ENCODE measurements at regions not wholly inside any gene's neighbourhood (a gene's known extent, or its start where the extent isn't known, plus 50 kb on each side); places are given as distances from the start of the nearest gene placed in this dataset.
"Not testable (repeated sequence)": the region's sequence is repeated elsewhere in the genome, so short reads cannot be mapped to it uniquely, and the experiment has no call there.

- no peaks in the 10 kb centered on the region for H3K4me1 Mint-ChIP-seq (ENCODE audit: low read depth in 2 of 2)
- H3K4me3 Mint-ChIP-seq = no peak overlapping the region
- no peaks in the 10 kb centered on the region for H3K9me3 Mint-ChIP-seq
- H3K27ac Mint-ChIP-seq = no peak overlapping the region
- ATAC-seq (replicated peaks) (no peak), DNase-seq (no peak)
- peaks cover 0 to 14% of the 10 kb centered on the region in 2 donors for H3K27me3 Mint-ChIP-seq
- H3K36me3 Mint-ChIP-seq (ENCODE audit: insufficient read depth) = no peaks in the 10 kb centered on the region
These were observed 54.2 kb upstream of the NFIA start for GRCh38 chr1:61028136-61028535.

DNA sequence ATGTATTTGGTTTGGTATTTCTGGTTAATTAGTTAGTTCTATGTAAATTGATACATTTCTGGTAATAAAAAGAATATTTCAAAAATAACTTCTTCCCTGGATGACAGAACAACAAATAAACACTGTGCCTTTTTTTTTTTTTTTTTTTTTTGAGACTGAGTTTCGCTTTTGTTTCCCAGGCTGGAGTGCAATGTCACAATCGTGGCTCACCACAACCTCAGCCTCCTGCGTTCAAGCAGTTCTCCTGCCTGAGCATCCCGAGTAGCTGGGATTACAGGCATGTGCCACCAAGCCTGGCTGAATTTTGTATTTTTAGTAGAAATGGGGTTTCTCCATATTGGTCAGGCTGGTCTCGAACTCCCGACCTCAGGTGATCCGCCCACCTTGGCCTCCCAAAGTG is 64.3 kb upstream of the NFIA start:
- not testable (repeated sequence) for DNase-seq; H3K4me1 Mint-ChIP-seq (ENCODE audit: low read depth in 2 of 2); H3K36me3 Mint-ChIP-seq (ENCODE audit: insufficient read depth); H3K27ac Mint-ChIP-seq; H3K9me3 Mint-ChIP-seq
- H3K4me3 Mint-ChIP-seq = peak overlapping the region; percentile 4 to 33
- peak; percentile 27 for ATAC-seq (replicated peaks)
- H3K27me3 Mint-ChIP-seq = peaks cover 13 to 20% of the 10 kb centered on the region in 2 donors

GRCh38 chr1:61017651-61018050 is 64.7 kb upstream of the NFIA start:
- ATAC-seq (replicated peaks) = no peak
- Mint-ChIP-seq H3K4me3 (peak overlapping the region; percentile 4 to 33), H3K36me3 (ENCODE audit: insufficient read depth) (no peaks in the 10 kb centered on the region), H3K9me3 (no peaks in the 10 kb centered on the region), H3K27me3 (peaks cover 13 to 23% of the 10 kb centered on the region in 2 donors), H3K27ac (no peak overlapping the region), H3K4me1 (ENCODE audit: low read depth in 2 of 2) (peaks cover 3 to 4% of the 10 kb centered on the region in 2 donors)
- no peak for DNase-seq

GRCh38 chr1:61013946-61014667 is 68.3 kb upstream of the NFIA start:
- H3K4me3 Mint-ChIP-seq = no peak overlapping the region
- H3K27me3 Mint-ChIP-seq = peaks cover 42 to 54% of the 10 kb centered on the region in 2 donors
- peaks cover 3 to 4% of the 10 kb centered on the region in 2 donors for H3K4me1 Mint-ChIP-seq (ENCODE audit: low read depth in 2 of 2)
- ATAC-seq (replicated peaks) (no peak), DNase-seq (no peak)
- no peak overlapping the region for H3K27ac Mint-ChIP-seq
- H3K36me3 Mint-ChIP-seq (ENCODE audit: insufficient read depth) = no peaks in the 10 kb centered on the region
- H3K9me3 Mint-ChIP-seq = no peaks in the 10 kb centered on the region

- ATAC-seq (replicated peaks) (no peak), DNase-seq (no peak)
- Mint-ChIP-seq H3K9me3 (no peaks in the 10 kb centered on the region), H3K36me3 (ENCODE audit: insufficient read depth) (no peaks in the 10 kb centered on the region), H3K27ac (no peak overlapping the region), H3K27me3 (peaks cover 43 to 57% of the 10 kb centered on the region in 2 donors), H3K4me1 (ENCODE audit: low read depth in 2 of 2) (peaks cover 3 to 4% of the 10 kb centered on the region in 2 donors), H3K4me3 (no peak overlapping the region)
These were observed 69.0 kb upstream of the NFIA start for GRCh38 chr1:61013189-61013945.

GRCh38 chr1:61012341-61012761 is 70.0 kb upstream of the NFIA start:
- no peaks in the 10 kb centered on the region for H3K9me3 Mint-ChIP-seq
- H3K4me1 Mint-ChIP-seq (ENCODE audit: low read depth in 2 of 2) = peaks cover 0 to under 1% of the 10 kb centered on the region in 2 donors
- ATAC-seq (replicated peaks) = no peak
- DNase-seq = no peak
- H3K36me3 Mint-ChIP-seq (ENCODE audit: insufficient read depth) = no peaks in the 10 kb centered on the region
- peaks cover 43 to 67% of the 10 kb centered on the region in 2 donors for H3K27me3 Mint-ChIP-seq
- no peak overlapping the region for H3K27ac Mint-ChIP-seq
- no peak overlapping the region for H3K4me3 Mint-ChIP-seq

- H3K9me3 Mint-ChIP-seq = no peaks in the 10 kb centered on the region
- H3K4me1 Mint-ChIP-seq (ENCODE audit: low read depth in 2 of 2) = no peaks in the 10 kb centered on the region
- H3K27ac Mint-ChIP-seq = no peak overlapping the region
- H3K4me3 Mint-ChIP-seq = no peak overlapping the region
- ATAC-seq (replicated peaks) = no peak
- H3K36me3 Mint-ChIP-seq (ENCODE audit: insufficient read depth) = no peaks in the 10 kb centered on the region
- DNase-seq = no peak
- H3K27me3 Mint-ChIP-seq = peaks cover 39 to 65% of the 10 kb centered on the region in 2 donors
These were observed 70.6 kb upstream of the NFIA start for GRCh38 chr1:61011561-61012263.

- no peaks in the 10 kb centered on the region for H3K9me3 Mint-ChIP-seq
- peaks cover 30 to 75% of the 10 kb centered on the region in 2 donors for H3K27me3 Mint-ChIP-seq
- H3K4me3 Mint-ChIP-seq = no peak overlapping the region
- no peak overlapping the region for H3K27ac Mint-ChIP-seq
- no peaks in the 10 kb centered on the region for H3K36me3 Mint-ChIP-seq (ENCODE audit: insufficient read depth)
- no peak for ATAC-seq (replicated peaks)
- no peaks in the 10 kb centered on the region for H3K4me1 Mint-ChIP-seq (ENCODE audit: low read depth in 2 of 2)
- no peak for DNase-seq
These were observed 74.6 kb upstream of the NFIA start for GRCh38 chr1:61007534-61008364.

- no peak overlapping the region for H3K4me3 Mint-ChIP-seq
- no peak overlapping the region for H3K27ac Mint-ChIP-seq
- no peaks in the 10 kb centered on the region for H3K4me1 Mint-ChIP-seq (ENCODE audit: low read depth in 2 of 2)
- peaks cover 15 to 57% of the 10 kb centered on the region in 2 donors for H3K27me3 Mint-ChIP-seq
- no peaks in the 10 kb centered on the region for H3K36me3 Mint-ChIP-seq (ENCODE audit: insufficient read depth)
- ATAC-seq (replicated peaks) = no peak
- no peaks in the 10 kb centered on the region for H3K9me3 Mint-ChIP-seq
- no peak for DNase-seq
These were observed 76.5 kb upstream of the NFIA start for GRCh38 chr1:61005614-61006580.

- no peak overlapping the region for H3K4me3 Mint-ChIP-seq
- no peaks in the 10 kb centered on the region for H3K9me3 Mint-ChIP-seq
- peaks cover 4 to 46% of the 10 kb centered on the region in 2 donors for H3K27me3 Mint-ChIP-seq
- no peak for ATAC-seq (replicated peaks)
- no peak overlapping the region for H3K27ac Mint-ChIP-seq
- DNase-seq = no peak
- no peaks in the 10 kb centered on the region for H3K4me1 Mint-ChIP-seq (ENCODE audit: low read depth in 2 of 2)
- no peaks in the 10 kb centered on the region for H3K36me3 Mint-ChIP-seq (ENCODE audit: insufficient read depth)
These were observed 77.9 kb upstream of the NFIA start for GRCh38 chr1:61004262-61005003.

- no peak for ATAC-seq (replicated peaks)
- Mint-ChIP-seq H3K36me3 (ENCODE audit: insufficient read depth) (no peaks in the 10 kb centered on the region), H3K9me3 (no peaks in the 10 kb centered on the region), H3K27ac (no peak overlapping the region), H3K27me3 (peaks cover 0 to 12% of the 10 kb centered on the region in 2 donors), H3K4me1 (ENCODE audit: low read depth in 2 of 2) (no peaks in the 10 kb centered on the region), H3K4me3 (no peak overlapping the region)
- DNase-seq = no peak
These were observed 82.0 kb upstream of the NFIA start for GRCh38 chr1:61000327-61000726.

DNA sequence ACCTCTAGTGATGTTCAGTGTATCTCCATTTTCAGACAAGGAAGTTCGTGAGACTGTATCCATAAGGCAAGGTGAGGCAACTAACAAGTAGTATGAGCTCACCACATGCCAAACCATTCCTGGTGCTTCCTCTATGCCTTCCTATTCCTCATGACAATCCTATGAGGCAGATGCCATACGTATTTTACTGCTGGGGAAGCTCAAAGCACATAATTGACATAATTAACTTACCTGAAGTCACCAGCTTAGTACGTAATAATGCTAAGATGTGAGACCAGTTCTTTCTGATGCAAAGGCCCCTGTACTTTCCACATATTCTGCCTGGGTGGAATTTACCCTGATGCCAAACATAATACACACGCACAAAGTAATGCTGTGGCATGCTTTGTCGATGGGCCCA is 83.6 kb upstream of the NFIA start:
- H3K4me3 Mint-ChIP-seq = no peak overlapping the region
- H3K27ac Mint-ChIP-seq = no peak overlapping the region
- peaks cover under 1 to 10% of the 10 kb centered on the region in 2 donors for H3K27me3 Mint-ChIP-seq
- no peaks in the 10 kb centered on the region for H3K4me1 Mint-ChIP-seq (ENCODE audit: low read depth in 2 of 2)
- no peaks in the 10 kb centered on the region for H3K36me3 Mint-ChIP-seq (ENCODE audit: insufficient read depth)
- H3K9me3 Mint-ChIP-seq = no peaks in the 10 kb centered on the region
- DNase-seq (no peak), ATAC-seq (replicated peaks) (no peak)
